Mesothelial cell of epicardium (in vitro differentiated cells): ENCODE measurements at regions not wholly inside any gene's neighbourhood (a gene's known extent, or its start where the extent isn't known, plus 50 kb on each side); places are given as distances from the start of the nearest gene placed in this dataset.
A peak's percentile ranks its signal among the peaks of the same experiment; 100 is the strongest.

Experiments
- DNase-seq, 2 experiments: peaks; one replicate each; pipeline ENCODE4 v3.0.0; 2021; ENCODE audit warnings: low spot score in 2 of 2; ENCODE audit not compliant: unreplicated experiment in 2 of 2
- H3K27ac Mint-ChIP-seq: 2 replicates; pipeline ENCODE4 v1.8.0; 2021; ENCODE audit warnings: mixed read lengths
- H3K27me3 Mint-ChIP-seq: 2 replicates; pipeline ENCODE4 v1.8.0; 2021; ENCODE audit warnings: low read depth, mixed read lengths
- H3K36me3 Mint-ChIP-seq: 2 replicates; pipeline ENCODE4 v1.8.0; 2021; ENCODE audit warnings: mixed read lengths
- H3K4me1 Mint-ChIP-seq: 2 replicates; pipeline ENCODE4 v1.8.0; 2021; ENCODE audit warnings: mixed read lengths
- H3K4me3 Mint-ChIP-seq: 2 replicates; pipeline ENCODE4 v1.8.0; 2021; ENCODE audit warnings: mild to moderate bottlenecking, moderate library complexity, mixed read lengths
- H3K9me3 Mint-ChIP-seq: 2 replicates; pipeline ENCODE4 v1.8.0; 2021; ENCODE audit warnings: mixed read lengths
- CTCF ChIP-seq: fragments of 200-600 bp; sonication (generic); IDR thresholded peaks from one replicate; pipeline ENCODE4 v1.5.0; 2021; ENCODE audit warnings: antibody characterized with exemption; ENCODE audit not compliant: unreplicated experiment

- Mint-ChIP-seq H3K4me1 (peaks cover 10% of the 10 kb centered on the region), H3K27me3 (no peaks in the 10 kb centered on the region), H3K4me3 (no peak overlapping the region), H3K36me3 (no peaks in the 10 kb centered on the region), H3K27ac (no peak overlapping the region), H3K9me3 (peaks cover 10% of the 10 kb centered on the region)
- DNase-seq: no peak
- TF ChIP-seq CTCF: no peak
These were observed 339.7 kb upstream of the B3GALT2 start for GRCh38 chr1:193525917-193526710.

GRCh38 chr1:193525411-193525810 lies 339.0 kb upstream of the B3GALT2 start:
- no peak overlapping the region for H3K4me3 Mint-ChIP-seq
- H3K27ac Mint-ChIP-seq: no peak overlapping the region
- peaks cover 10% of the 10 kb centered on the region for H3K4me1 Mint-ChIP-seq
- no peaks in the 10 kb centered on the region for H3K36me3 Mint-ChIP-seq
- no peak for DNase-seq
- H3K27me3 Mint-ChIP-seq: no peaks in the 10 kb centered on the region
- peaks cover 6% of the 10 kb centered on the region for H3K9me3 Mint-ChIP-seq
- no peak for TF ChIP-seq CTCF

- H3K4me3 Mint-ChIP-seq: no peak overlapping the region
- no peak for DNase-seq
- no peak for TF ChIP-seq CTCF
- no peaks in the 10 kb centered on the region for H3K36me3 Mint-ChIP-seq
- peaks cover 13% of the 10 kb centered on the region for H3K9me3 Mint-ChIP-seq
- H3K4me1 Mint-ChIP-seq: peaks cover 10% of the 10 kb centered on the region
- no peaks in the 10 kb centered on the region for H3K27me3 Mint-ChIP-seq
- no peak overlapping the region for H3K27ac Mint-ChIP-seq
These were observed 338.2 kb upstream of the B3GALT2 start for GRCh38 chr1:193524616-193525015.

GRCh38 chr1:193524021-193524420 lies 337.6 kb upstream of the B3GALT2 start:
- H3K36me3 Mint-ChIP-seq: no peaks in the 10 kb centered on the region
- H3K27me3 Mint-ChIP-seq: no peaks in the 10 kb centered on the region
- H3K9me3 Mint-ChIP-seq: peaks cover 18% of the 10 kb centered on the region
- no peak for DNase-seq
- H3K4me3 Mint-ChIP-seq: no peak overlapping the region
- H3K4me1 Mint-ChIP-seq: peaks cover 10% of the 10 kb centered on the region
- TF ChIP-seq CTCF: no peak
- H3K27ac Mint-ChIP-seq: peak overlapping the region; percentile 7

GRCh38 chr1:193520472-193520871 lies 334.1 kb upstream of the B3GALT2 start:
- no peak for TF ChIP-seq CTCF
- Mint-ChIP-seq H3K36me3 (no peaks in the 10 kb centered on the region), H3K4me3 (no peak overlapping the region), H3K27me3 (no peaks in the 10 kb centered on the region), H3K4me1 (peaks cover 10% of the 10 kb centered on the region), H3K27ac (no peak overlapping the region), H3K9me3 (peaks cover 24% of the 10 kb centered on the region)
- no peak for DNase-seq

- no peak for TF ChIP-seq CTCF
- no peak overlapping the region for H3K4me3 Mint-ChIP-seq
- H3K9me3 Mint-ChIP-seq: peaks cover 21% of the 10 kb centered on the region
- H3K4me1 Mint-ChIP-seq: peaks cover 7% of the 10 kb centered on the region
- no peak for DNase-seq
- H3K27me3 Mint-ChIP-seq: no peaks in the 10 kb centered on the region
- no peaks in the 10 kb centered on the region for H3K36me3 Mint-ChIP-seq
- no peak overlapping the region for H3K27ac Mint-ChIP-seq
These were observed 333.5 kb upstream of the B3GALT2 start for GRCh38 chr1:193519922-193520321.
